Liver (tissue), 7 donors: ENCODE measurements at regions not wholly inside any gene's neighbourhood (a gene's known extent, or its start where the extent isn't known, plus 50 kb on each side); places are given as distances from the start of the nearest gene placed in this dataset.

Experiments
- DNase-seq: peaks from one replicate; pipeline ENCODE4 v3.0.0-alpha.2; 2017; ENCODE audit warnings: low spot score
- H3K27ac ChIP-seq, 2 donors: one replicate each; pipeline ENCODE4 v1.7.0; 2013; ENCODE audit warnings: inconsistent platforms in 2 of 2, low read length in 2 of 2, control low read depth in 1 of 2, low read depth in 1 of 2, mild to moderate bottlenecking in 1 of 2
- H3K27me3 ChIP-seq, 4 donors: one replicate each; pipeline versions ENCODE4 v1.6.1 to v1.7.0; 2013; ENCODE audit warnings: low read length in 3 of 4, inconsistent platforms in 1 of 4, mild to moderate bottlenecking in 1 of 4, moderate library complexity in 1 of 4; ENCODE audit not compliant: control insufficient read depth in 4 of 4, insufficient read depth in 4 of 4
- H3K36me3 ChIP-seq, 4 donors: one replicate each; pipeline versions ENCODE4 v1.6.1 to v1.7.0; 2013; ENCODE audit warnings: low read length in 3 of 4, mild to moderate bottlenecking in 3 of 4, low read depth in 1 of 4, moderate library complexity in 1 of 4; ENCODE audit not compliant: control insufficient read depth in 4 of 4, insufficient read depth in 3 of 4
- H3K4me1 ChIP-seq, 4 donors: one replicate each; pipeline versions ENCODE4 v1.6.1 to v1.7.0; 2013; ENCODE audit warnings: low read length in 3 of 4, mild to moderate bottlenecking in 3 of 4, moderate library complexity in 1 of 4; ENCODE audit not compliant: control insufficient read depth in 4 of 4, insufficient read depth in 4 of 4
- H3K4me3 ChIP-seq, 3 donors: one replicate each; pipeline versions ENCODE4 v1.6.1 to v1.7.0; 2013; ENCODE audit warnings: low read length in 3 of 3, control low read depth in 1 of 3, low read depth in 1 of 3, mild to moderate bottlenecking in 1 of 3
- H3K9ac ChIP-seq, 2 donors: one replicate each; pipeline ENCODE4 v1.7.0; 2013; ENCODE audit warnings: low read length in 2 of 2, mild to moderate bottlenecking in 2 of 2, moderate library complexity in 2 of 2, control low read depth in 1 of 2, low read depth in 1 of 2
- H3K9me3 ChIP-seq, 4 donors: one replicate each; pipeline versions ENCODE4 v1.6.1 to v1.7.0; 2013; ENCODE audit warnings: low read length in 3 of 4; ENCODE audit not compliant: control insufficient read depth in 4 of 4
- EGR1 ChIP-seq, 2 donors: IDR thresholded peaks; 2 replicates each; pipeline ENCODE4 v1.6.1; 2016 to 2018; ENCODE audit warnings: antibody characterized with exemption in 2 of 2, low read depth in 2 of 2
- GABPA ChIP-seq, 2 donors: IDR thresholded peaks in 1 of 2; conservative IDR thresholded peaks in 1 of 2; 2 replicates each; pipeline ENCODE4 v1.6.1; 2016; ENCODE audit warnings: antibody characterized with exemption in 2 of 2, mild to moderate bottlenecking in 1 of 2, moderate library complexity in 1 of 2
- HNF4A ChIP-seq, 2 donors: conservative IDR thresholded peaks; 2 replicates each; pipeline ENCODE4 v1.6.1; 2016; ENCODE audit warnings: antibody characterized with exemption in 2 of 2, mild to moderate bottlenecking in 2 of 2
- HNF4G ChIP-seq: IDR thresholded peaks from 2 replicates; pipeline ENCODE4 v1.6.1; 2016; ENCODE audit warnings: antibody characterized with exemption
- JUND ChIP-seq, 2 donors: IDR thresholded peaks; 2 replicates each; pipeline ENCODE4 v1.6.1; 2016; ENCODE audit warnings: antibody characterized with exemption in 2 of 2
- NR2F2 ChIP-seq: IDR thresholded peaks from 2 replicates; pipeline ENCODE4 v1.6.1; 2016; ENCODE audit warnings: antibody characterized with exemption
- RAD21 ChIP-seq, 2 donors: IDR thresholded peaks; 2 replicates each; pipeline ENCODE4 v1.6.1; 2016; ENCODE audit warnings: antibody characterized with exemption in 2 of 2, mild to moderate bottlenecking in 2 of 2
- RXRA ChIP-seq, 2 donors: IDR thresholded peaks; 2 replicates each; pipeline ENCODE4 v1.6.1; 2017 to 2018; ENCODE audit warnings: antibody characterized with exemption in 2 of 2, mild to moderate bottlenecking in 1 of 2
- SP1 ChIP-seq: IDR thresholded peaks from 2 replicates; pipeline ENCODE4 v1.6.1; 2018; ENCODE audit warnings: antibody characterized with exemption, mild to moderate bottlenecking
- TAF1 ChIP-seq: conservative IDR thresholded peaks from 2 replicates; pipeline ENCODE4 v1.6.1; 2016; ENCODE audit warnings: antibody characterized with exemption, mild to moderate bottlenecking
- WGBS: extraction: QIAGEN DNeasy Blood & Tissue Kit; methylation state at CpG from one replicate; pipeline ENCODE4 v1.1.7; 2013; 5-methylcytosine and 5-hydroxymethylcytosine counted together
- TF ChIP-seq, protein P1 (sequence below): IDR thresholded peaks from 2 replicates; pipeline ENCODE4 v1.6.1; 2016; ENCODE audit warnings: antibody characterized with exemption
- TF ChIP-seq, protein P2 (sequence below): IDR thresholded peaks from 2 replicates; pipeline ENCODE4 v1.6.1; 2016; ENCODE audit warnings: antibody characterized with exemption
- TF ChIP-seq, protein P3 (sequence below): IDR thresholded peaks from 2 replicates; pipeline ENCODE4 v1.6.1; 2016; ENCODE audit warnings: antibody characterized with exemption, mild to moderate bottlenecking
- donor health status: healthy.
- donor health status: healthy.
- donor health status: healthy.
- donor health status: healthy.

DNA sequence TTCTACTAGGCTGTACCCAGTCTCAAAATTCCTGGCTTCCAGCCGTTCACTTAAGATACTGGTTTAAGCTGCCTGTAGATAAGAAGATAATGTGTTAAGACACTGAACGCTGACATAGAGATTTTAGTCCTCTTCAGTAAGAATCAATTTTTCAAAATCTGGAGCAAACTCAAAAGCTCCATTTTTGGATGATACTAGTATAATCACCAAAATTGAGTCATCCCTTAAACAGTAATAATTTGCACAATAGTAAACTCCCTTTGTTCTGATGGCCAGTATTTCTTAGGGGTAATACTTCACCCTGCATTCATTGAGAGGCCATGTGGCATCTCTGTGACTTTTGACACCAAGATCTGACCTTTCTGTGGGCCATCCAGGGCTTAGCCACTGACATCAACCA lies 299.8 kb upstream of the USP25 start:
- TF ChIP-seq, protein P1, sequence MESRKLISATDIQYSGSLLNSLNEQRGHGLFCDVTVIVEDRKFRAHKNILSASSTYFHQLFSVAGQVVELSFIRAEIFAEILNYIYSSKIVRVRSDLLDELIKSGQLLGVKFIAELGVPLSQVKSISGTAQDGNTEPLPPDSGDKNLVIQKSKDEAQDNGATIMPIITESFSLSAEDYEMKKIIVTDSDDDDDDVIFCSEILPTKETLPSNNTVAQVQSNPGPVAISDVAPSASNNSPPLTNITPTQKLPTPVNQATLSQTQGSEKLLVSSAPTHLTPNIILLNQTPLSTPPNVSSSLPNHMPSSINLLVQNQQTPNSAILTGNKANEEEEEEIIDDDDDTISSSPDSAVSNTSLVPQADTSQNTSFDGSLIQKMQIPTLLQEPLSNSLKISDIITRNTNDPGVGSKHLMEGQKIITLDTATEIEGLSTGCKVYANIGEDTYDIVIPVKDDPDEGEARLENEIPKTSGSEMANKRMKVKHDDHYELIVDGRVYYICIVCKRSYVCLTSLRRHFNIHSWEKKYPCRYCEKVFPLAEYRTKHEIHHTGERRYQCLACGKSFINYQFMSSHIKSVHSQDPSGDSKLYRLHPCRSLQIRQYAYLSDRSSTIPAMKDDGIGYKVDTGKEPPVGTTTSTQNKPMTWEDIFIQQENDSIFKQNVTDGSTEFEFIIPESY, result no peak
- TF ChIP-seq HNF4A (conservative IDR thresholded peaks at IDR 0.05) (no peak), TAF1 (no peak), HNF4G (no peak), GABPA (IDR thresholded peaks at IDR 0.05 in 1 of 2, conservative IDR thresholded peaks at IDR 0.05 in 1 of 2) (no peak), RAD21 (IDR thresholded peaks at IDR 0.05) (no peak), EGR1 (IDR thresholded peaks at IDR 0.05; ENCODE audit: low read depth in 2 of 2) (no peak)
- no peak for DNase-seq
- Histone ChIP-seq H3K27me3 (no peaks in the 10 kb centered on the region), H3K4me3 (no peak overlapping the region), H3K9me3 (no peaks in the 10 kb centered on the region), H3K27ac (no peak overlapping the region), H3K4me1 (peaks cover 0 to 10% (median 5%) of the 10 kb centered on the region in 4 donors), H3K9ac (no peak overlapping the region), H3K36me3 (no peaks in the 10 kb centered on the region)
- 86% methylated on average over 2 of the region's 2 CpGs for WGBS

DNA sequence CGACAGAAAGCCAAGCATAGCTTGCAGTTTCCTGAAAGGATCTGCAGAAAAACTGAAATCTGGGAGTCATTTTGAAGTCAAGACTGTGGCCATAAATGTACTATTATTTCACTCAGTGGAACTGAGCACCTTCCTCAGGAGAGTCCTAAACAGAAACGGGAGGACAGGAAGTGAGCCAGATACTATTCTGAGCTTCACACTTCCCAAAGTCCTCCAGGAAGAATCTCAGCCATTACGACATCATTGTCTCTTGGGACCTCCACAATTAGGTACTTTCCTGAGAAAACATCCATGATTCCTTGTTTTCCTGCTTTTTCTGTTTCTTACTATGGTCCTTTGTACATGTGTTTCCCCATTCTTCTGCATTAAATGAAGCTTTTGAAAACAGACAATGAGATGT lies 299.2 kb upstream of the USP25 start:
- H3K27me3 ChIP-seq, result no peaks in the 10 kb centered on the region
- TF ChIP-seq, protein P2, sequence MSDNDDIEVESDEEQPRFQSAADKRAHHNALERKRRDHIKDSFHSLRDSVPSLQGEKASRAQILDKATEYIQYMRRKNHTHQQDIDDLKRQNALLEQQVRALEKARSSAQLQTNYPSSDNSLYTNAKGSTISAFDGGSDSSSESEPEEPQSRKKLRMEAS, result no peak
- TF ChIP-seq RXRA (IDR thresholded peaks at IDR 0.05), result no peak
- TF ChIP-seq NR2F2, result no peak
- TF ChIP-seq, protein P1, result no peak
- TF ChIP-seq GABPA (IDR thresholded peaks at IDR 0.05 in 1 of 2, conservative IDR thresholded peaks at IDR 0.05 in 1 of 2), result no peak
- TF ChIP-seq, protein P3, sequence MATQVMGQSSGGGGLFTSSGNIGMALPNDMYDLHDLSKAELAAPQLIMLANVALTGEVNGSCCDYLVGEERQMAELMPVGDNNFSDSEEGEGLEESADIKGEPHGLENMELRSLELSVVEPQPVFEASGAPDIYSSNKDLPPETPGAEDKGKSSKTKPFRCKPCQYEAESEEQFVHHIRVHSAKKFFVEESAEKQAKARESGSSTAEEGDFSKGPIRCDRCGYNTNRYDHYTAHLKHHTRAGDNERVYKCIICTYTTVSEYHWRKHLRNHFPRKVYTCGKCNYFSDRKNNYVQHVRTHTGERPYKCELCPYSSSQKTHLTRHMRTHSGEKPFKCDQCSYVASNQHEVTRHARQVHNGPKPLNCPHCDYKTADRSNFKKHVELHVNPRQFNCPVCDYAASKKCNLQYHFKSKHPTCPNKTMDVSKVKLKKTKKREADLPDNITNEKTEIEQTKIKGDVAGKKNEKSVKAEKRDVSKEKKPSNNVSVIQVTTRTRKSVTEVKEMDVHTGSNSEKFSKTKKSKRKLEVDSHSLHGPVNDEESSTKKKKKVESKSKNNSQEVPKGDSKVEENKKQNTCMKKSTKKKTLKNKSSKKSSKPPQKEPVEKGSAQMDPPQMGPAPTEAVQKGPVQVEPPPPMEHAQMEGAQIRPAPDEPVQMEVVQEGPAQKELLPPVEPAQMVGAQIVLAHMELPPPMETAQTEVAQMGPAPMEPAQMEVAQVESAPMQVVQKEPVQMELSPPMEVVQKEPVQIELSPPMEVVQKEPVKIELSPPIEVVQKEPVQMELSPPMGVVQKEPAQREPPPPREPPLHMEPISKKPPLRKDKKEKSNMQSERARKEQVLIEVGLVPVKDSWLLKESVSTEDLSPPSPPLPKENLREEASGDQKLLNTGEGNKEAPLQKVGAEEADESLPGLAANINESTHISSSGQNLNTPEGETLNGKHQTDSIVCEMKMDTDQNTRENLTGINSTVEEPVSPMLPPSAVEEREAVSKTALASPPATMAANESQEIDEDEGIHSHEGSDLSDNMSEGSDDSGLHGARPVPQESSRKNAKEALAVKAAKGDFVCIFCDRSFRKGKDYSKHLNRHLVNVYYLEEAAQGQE, result no peak
- TF ChIP-seq JUND (IDR thresholded peaks at IDR 0.05), result no peak
- TF ChIP-seq TAF1, result no peak
- no peak for TF ChIP-seq SP1
- H3K27ac ChIP-seq, result no peak overlapping the region
- no peak for DNase-seq
- whole genome bisulfite sequencing, result 81% methylated on average over 3 of the region's 3 CpGs
- H3K9ac ChIP-seq, result no peak overlapping the region
- H3K9me3 ChIP-seq, result no peaks in the 10 kb centered on the region
- no peaks in the 10 kb centered on the region for H3K36me3 ChIP-seq
- peaks cover 0 to 10% (median 5%) of the 10 kb centered on the region in 4 donors for H3K4me1 ChIP-seq
- no peak overlapping the region for H3K4me3 ChIP-seq
